ENCODE measurements at regions not wholly inside any gene's neighbourhood (a gene's known extent, or its start where the extent isn't known, plus 50 kb on each side); places are given as distances from the start of the nearest gene placed in this dataset.

GRCh38 chr5:18496041-18496440 lies 861.8 kb downstream of the TAF11L14 start:
- intact Hi-C loops (cut with DNase I): no loop called here
- Histone ChIP-seq H3K9me3 (no peaks in the 10 kb centered on the region), H3K27me3 (no peaks in the 10 kb centered on the region), H3K36me3 (replicated peaks in 1 of 2; ENCODE audit: insufficient read depth in 1 of 2, low read depth in 2 of 2) (no peaks in the 10 kb centered on the region), H3K4me1 (no peaks in the 10 kb centered on the region), H3K27ac (no peak overlapping the region), H3K4me3 (no peak overlapping the region)
- DNase-seq: no peak
- ATAC-seq: no peak
- TF ChIP-seq POLR2A (IDR thresholded peaks at IDR 0.05) (no peak), CTCF (IDR thresholded peaks at IDR 0.05) (no peak)

DNA sequence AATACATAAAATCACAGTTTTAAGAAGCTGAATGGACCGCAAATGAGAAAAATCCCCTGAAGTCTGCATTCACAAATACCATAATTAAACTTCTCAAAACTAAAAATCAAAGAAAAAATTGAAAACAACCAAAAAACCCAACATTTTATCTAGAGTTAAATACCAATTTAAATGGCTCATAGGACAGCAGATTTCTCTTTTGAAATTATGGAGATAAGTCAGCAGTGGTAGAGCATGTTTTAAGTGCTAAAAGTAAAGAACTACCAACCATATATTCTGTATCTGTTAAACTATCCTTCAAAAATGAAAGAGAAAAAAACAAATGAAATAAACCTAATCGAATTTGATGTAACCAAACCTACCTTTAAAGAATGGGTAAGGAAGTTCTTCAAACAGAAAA lies 862.8 kb downstream of the TAF11L14 start:
- Histone ChIP-seq H3K27me3 (no peaks in the 10 kb centered on the region), H3K27ac (no peak overlapping the region), H3K36me3 (replicated peaks in 1 of 2; ENCODE audit: insufficient read depth in 1 of 2, low read depth in 2 of 2) (no peaks in the 10 kb centered on the region), H3K4me3 (no peak overlapping the region), H3K4me1 (no peaks in the 10 kb centered on the region), H3K9me3 (no peaks in the 10 kb centered on the region)
- TF ChIP-seq POLR2A (IDR thresholded peaks at IDR 0.05) (no peak), CTCF (IDR thresholded peaks at IDR 0.05) (no peak)
- DNase-seq (no peak), ATAC-seq (no peak)
- 49 to 62% methylated on average over 2 of the region's 2 CpGs for WGBS, 2 donors
- intact Hi-C loops (cut with DNase I): no loop called here

DNA sequence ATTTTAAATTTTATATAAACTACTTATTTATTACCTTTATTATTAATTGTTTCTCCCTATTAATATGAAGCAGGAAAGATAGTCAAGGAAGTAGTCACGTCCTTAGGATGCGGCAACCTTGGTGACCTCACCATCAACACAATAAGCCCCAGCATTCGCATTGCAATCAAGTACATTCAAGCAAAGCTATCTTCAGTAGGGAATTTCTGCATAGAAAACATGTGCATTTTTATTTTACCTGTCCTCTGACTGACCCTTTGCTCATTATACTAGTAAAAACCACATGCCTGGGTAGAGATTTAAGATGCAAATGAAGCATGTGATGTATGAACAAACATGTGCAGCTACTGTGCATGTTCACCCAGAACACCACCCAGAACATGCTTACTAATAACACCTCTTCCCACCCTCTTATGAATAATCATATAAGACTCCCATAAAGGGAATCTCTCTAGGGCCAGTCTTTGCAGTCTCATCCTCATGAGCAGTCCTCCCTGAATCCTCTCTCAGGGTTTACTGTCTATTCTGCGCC lies 869.6 kb downstream of the TAF11L14 start:
- WGBS, 2 donors: 76 to 80% methylated on average over 4 of the region's 4 CpGs
- intact Hi-C loops (cut with DNase I): no loop called here
- no peak for DNase-seq
- no peak overlapping the region for H3K4me3 ChIP-seq
- no peaks in the 10 kb centered on the region for H3K36me3 ChIP-seq (replicated peaks in 1 of 2; ENCODE audit: insufficient read depth in 1 of 2, low read depth in 2 of 2)
- H3K27me3 ChIP-seq: no peaks in the 10 kb centered on the region
- no peaks in the 10 kb centered on the region for H3K4me1 ChIP-seq
- ATAC-seq: no peak
- no peaks in the 10 kb centered on the region for H3K9me3 ChIP-seq
- TF ChIP-seq CTCF (IDR thresholded peaks at IDR 0.05): no peak
- TF ChIP-seq POLR2A (IDR thresholded peaks at IDR 0.05): no peak
- H3K27ac ChIP-seq: no peak overlapping the region

GRCh38 chr5:18507114-18507513 lies 872.9 kb downstream of the TAF11L14 start:
- H3K27ac ChIP-seq: no peak overlapping the region
- 48 to 72% methylated on average over 1 of the region's 1 CpG for WGBS, 2 donors
- no peak for DNase-seq
- no peaks in the 10 kb centered on the region for H3K4me1 ChIP-seq
- ATAC-seq: no peak
- no peaks in the 10 kb centered on the region for H3K9me3 ChIP-seq
- intact Hi-C loops (cut with DNase I): no loop called here
- H3K36me3 ChIP-seq (replicated peaks in 1 of 2; ENCODE audit: insufficient read depth in 1 of 2, low read depth in 2 of 2): no peaks in the 10 kb centered on the region
- TF ChIP-seq CTCF (IDR thresholded peaks at IDR 0.05): no peak
- TF ChIP-seq POLR2A (IDR thresholded peaks at IDR 0.05): no peak
- no peaks in the 10 kb centered on the region for H3K27me3 ChIP-seq
- no peak overlapping the region for H3K4me3 ChIP-seq

GRCh38 chr5:18517641-18518380 lies 883.6 kb downstream of the TAF11L14 start:
- no peak for TF ChIP-seq CTCF (IDR thresholded peaks at IDR 0.05)
- DNase-seq: no peak
- Histone ChIP-seq H3K4me3 (no peak overlapping the region), H3K4me1 (no peaks in the 10 kb centered on the region), H3K27ac (no peak overlapping the region), H3K36me3 (replicated peaks in 1 of 2; ENCODE audit: insufficient read depth in 1 of 2, low read depth in 2 of 2) (no peaks in the 10 kb centered on the region), H3K27me3 (no peaks in the 10 kb centered on the region), H3K9me3 (no peaks in the 10 kb centered on the region)
- no peak for ATAC-seq
- 71 to 74% methylated on average over 6 of the region's 6 CpGs for WGBS, 2 donors
- intact Hi-C loops (cut with DNase I): no loop called here

Measured in body of pancreas (tissue), 4 donors.